H1 (cell line): ENCODE measurements at regions not wholly inside any gene's neighbourhood (a gene's known extent, or its start where the extent isn't known, plus 50 kb on each side); places are given as distances from the start of the nearest gene placed in this dataset.

Experiments
- BRCA1 ChIP-seq: IDR thresholded peaks from 2 replicates; pipeline ENCODE4 v1.6.1; 2012; ENCODE audit warnings: low read depth, low read length, improper control_type of control experiment
- GTF2F1 ChIP-seq: IDR thresholded peaks from 2 replicates; pipeline ENCODE4 v1.6.1; 2012; ENCODE audit warnings: low read depth, low read length, improper control_type of control experiment, borderline replicate concordance
- HDAC2 ChIP-seq, 2 experiments: fragments of 300-600 bp in 1 of 2; sonication (generic) in 1 of 2; IDR thresholded peaks; 2 replicates each; pipeline ENCODE4 v1.6.1; 2011 to 2012; ENCODE audit warnings: low read depth in 2 of 2, low read length in 2 of 2, mild to moderate bottlenecking in 2 of 2, moderate library complexity in 2 of 2, borderline replicate concordance in 1 of 2, inconsistent platforms in 1 of 2
- POLR2AphosphoS5 ChIP-seq: IDR thresholded peaks from 2 replicates; pipeline ENCODE4 v1.6.1; 2011; ENCODE audit warnings: low read depth, low read length
- RBBP5 ChIP-seq: IDR thresholded peaks from 2 replicates; pipeline ENCODE4 v1.7.1; 2012; ENCODE audit warnings: low read depth, mild to moderate bottlenecking, inconsistent platforms, low read length, moderate library complexity, borderline replicate concordance
- TF ChIP-seq, protein P1 (sequence below): fragments of 300-600 bp; sonication (generic); IDR thresholded peaks from 2 replicates; pipeline ENCODE4 v1.7.1; 2012; ENCODE audit warnings: low read length, moderate library complexity, mild to moderate bottlenecking, inconsistent platforms; ENCODE audit not compliant: insufficient replicate concordance

DNA sequence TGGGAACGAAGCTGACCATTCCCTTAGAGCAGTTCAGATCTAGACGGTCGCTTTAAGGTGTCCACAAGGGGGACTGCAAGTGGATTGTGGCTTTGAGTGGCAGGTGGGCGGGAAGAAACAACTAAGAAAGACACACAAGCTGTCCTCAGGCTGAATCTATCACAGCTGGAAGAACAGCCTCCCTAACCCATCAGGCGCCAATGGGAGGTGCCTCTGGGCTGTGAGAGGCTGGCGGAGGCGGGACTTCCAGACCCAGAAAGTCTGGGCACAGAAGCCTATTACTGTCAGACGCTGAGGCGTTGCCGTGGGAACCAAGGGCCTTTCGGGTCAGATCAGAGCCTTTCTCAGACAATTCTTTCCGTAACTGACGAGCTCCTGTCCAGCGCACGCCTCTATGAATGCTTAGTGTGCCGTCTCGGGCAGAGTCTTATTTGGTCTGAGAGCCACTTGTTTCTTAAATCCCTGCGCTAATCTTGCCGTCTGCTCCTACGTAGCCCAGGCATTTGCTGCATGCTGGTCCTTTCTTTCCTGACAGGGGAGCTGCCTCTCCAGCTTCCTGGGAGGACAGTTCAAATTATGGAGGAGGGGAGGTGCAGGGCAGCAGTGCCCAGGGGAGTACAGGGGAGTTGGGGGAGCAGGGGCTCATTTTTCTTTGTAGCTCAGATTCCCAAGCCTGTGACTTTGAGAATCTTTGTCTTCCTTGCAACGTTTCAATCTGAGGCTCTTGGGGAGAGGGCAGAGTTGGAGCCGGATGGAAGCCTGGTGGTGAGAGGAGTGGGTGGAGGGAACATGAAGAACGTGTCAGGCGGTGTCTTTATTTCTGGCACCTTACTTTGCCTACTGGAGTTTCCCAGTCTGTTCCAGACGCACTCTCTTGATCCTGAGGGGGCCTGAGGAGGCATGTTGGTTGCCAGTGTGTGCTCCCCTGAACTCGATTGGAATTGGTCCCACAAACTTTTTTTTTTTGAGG, 618.7 kb downstream of the KCNJ18 start (continued):
- TF ChIP-seq, protein P1, sequence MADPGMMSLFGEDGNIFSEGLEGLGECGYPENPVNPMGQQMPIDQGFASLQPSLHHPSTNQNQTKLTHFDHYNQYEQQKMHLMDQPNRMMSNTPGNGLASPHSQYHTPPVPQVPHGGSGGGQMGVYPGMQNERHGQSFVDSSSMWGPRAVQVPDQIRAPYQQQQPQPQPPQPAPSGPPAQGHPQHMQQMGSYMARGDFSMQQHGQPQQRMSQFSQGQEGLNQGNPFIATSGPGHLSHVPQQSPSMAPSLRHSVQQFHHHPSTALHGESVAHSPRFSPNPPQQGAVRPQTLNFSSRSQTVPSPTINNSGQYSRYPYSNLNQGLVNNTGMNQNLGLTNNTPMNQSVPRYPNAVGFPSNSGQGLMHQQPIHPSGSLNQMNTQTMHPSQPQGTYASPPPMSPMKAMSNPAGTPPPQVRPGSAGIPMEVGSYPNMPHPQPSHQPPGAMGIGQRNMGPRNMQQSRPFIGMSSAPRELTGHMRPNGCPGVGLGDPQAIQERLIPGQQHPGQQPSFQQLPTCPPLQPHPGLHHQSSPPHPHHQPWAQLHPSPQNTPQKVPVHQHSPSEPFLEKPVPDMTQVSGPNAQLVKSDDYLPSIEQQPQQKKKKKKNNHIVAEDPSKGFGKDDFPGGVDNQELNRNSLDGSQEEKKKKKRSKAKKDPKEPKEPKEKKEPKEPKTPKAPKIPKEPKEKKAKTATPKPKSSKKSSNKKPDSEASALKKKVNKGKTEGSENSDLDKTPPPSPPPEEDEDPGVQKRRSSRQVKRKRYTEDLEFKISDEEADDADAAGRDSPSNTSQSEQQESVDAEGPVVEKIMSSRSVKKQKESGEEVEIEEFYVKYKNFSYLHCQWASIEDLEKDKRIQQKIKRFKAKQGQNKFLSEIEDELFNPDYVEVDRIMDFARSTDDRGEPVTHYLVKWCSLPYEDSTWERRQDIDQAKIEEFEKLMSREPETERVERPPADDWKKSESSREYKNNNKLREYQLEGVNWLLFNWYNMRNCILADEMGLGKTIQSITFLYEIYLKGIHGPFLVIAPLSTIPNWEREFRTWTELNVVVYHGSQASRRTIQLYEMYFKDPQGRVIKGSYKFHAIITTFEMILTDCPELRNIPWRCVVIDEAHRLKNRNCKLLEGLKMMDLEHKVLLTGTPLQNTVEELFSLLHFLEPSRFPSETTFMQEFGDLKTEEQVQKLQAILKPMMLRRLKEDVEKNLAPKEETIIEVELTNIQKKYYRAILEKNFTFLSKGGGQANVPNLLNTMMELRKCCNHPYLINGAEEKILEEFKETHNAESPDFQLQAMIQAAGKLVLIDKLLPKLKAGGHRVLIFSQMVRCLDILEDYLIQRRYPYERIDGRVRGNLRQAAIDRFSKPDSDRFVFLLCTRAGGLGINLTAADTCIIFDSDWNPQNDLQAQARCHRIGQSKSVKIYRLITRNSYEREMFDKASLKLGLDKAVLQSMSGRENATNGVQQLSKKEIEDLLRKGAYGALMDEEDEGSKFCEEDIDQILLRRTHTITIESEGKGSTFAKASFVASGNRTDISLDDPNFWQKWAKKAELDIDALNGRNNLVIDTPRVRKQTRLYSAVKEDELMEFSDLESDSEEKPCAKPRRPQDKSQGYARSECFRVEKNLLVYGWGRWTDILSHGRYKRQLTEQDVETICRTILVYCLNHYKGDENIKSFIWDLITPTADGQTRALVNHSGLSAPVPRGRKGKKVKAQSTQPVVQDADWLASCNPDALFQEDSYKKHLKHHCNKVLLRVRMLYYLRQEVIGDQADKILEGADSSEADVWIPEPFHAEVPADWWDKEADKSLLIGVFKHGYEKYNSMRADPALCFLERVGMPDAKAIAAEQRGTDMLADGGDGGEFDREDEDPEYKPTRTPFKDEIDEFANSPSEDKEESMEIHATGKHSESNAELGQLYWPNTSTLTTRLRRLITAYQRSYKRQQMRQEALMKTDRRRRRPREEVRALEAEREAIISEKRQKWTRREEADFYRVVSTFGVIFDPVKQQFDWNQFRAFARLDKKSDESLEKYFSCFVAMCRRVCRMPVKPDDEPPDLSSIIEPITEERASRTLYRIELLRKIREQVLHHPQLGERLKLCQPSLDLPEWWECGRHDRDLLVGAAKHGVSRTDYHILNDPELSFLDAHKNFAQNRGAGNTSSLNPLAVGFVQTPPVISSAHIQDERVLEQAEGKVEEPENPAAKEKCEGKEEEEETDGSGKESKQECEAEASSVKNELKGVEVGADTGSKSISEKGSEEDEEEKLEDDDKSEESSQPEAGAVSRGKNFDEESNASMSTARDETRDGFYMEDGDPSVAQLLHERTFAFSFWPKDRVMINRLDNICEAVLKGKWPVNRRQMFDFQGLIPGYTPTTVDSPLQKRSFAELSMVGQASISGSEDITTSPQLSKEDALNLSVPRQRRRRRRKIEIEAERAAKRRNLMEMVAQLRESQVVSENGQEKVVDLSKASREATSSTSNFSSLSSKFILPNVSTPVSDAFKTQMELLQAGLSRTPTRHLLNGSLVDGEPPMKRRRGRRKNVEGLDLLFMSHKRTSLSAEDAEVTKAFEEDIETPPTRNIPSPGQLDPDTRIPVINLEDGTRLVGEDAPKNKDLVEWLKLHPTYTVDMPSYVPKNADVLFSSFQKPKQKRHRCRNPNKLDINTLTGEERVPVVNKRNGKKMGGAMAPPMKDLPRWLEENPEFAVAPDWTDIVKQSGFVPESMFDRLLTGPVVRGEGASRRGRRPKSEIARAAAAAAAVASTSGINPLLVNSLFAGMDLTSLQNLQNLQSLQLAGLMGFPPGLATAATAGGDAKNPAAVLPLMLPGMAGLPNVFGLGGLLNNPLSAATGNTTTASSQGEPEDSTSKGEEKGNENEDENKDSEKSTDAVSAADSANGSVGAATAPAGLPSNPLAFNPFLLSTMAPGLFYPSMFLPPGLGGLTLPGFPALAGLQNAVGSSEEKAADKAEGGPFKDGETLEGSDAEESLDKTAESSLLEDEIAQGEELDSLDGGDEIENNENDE, result no peak
- TF ChIP-seq POLR2AphosphoS5, result no peak
- no peak for TF ChIP-seq RBBP5
- no peak for TF ChIP-seq HDAC2 (IDR thresholded peaks at IDR 0.05; ENCODE audit: borderline replicate concordance in 1 of 2, low read depth in 2 of 2, low read length in 2 of 2)
- TF ChIP-seq BRCA1, result no peak
- TF ChIP-seq GTF2F1, result no peak
- TF ChIP-seq, all 59 proteins: peak for 0
